H1 (cell line): ENCODE measurements at regions not wholly inside any gene's neighbourhood (a gene's known extent, or its start where the extent isn't known, plus 50 kb on each side); places are given as distances from the start of the nearest gene placed in this dataset.

Experiments used
- BACH1 ChIP-seq: IDR thresholded peaks from 2 replicates; pipeline ENCODE4 v1.6.1; 2012; ENCODE audit warnings: low read length, improper control_type of control experiment
- BCL11A ChIP-seq, 2 experiments: IDR thresholded peaks; one replicate each; pipeline ENCODE4 v1.6.1; 2011; ENCODE audit warnings: low read depth in 2 of 2, low read length in 2 of 2, mild to moderate bottlenecking in 2 of 2
- CEBPB ChIP-seq: IDR thresholded peaks from 2 replicates; pipeline ENCODE4 v1.6.1; 2012; ENCODE audit warnings: low read depth, low read length
- CREB1 ChIP-seq: IDR thresholded peaks from 2 replicates; pipeline ENCODE4 v1.6.1; 2012; ENCODE audit warnings: inconsistent platforms
- CTCF ChIP-seq, 3 experiments: IDR thresholded peaks; 1 replicate in 2 of 3; 2 replicates in 1 of 3; pipeline versions ENCODE4 v1.5.1 to v1.6.1; 2011; ENCODE audit warnings: low read length in 3 of 3, mild to moderate bottlenecking in 3 of 3, inconsistent platforms in 2 of 3, low read depth in 1 of 3, moderate library complexity in 1 of 3; ENCODE audit not compliant: insufficient read depth in 1 of 3; ENCODE audit errors: control extremely low read depth in 1 of 3
- EGR1 ChIP-seq: IDR thresholded peaks from 2 replicates; pipeline ENCODE4 v1.6.1; 2011; ENCODE audit warnings: low read depth, low read length, borderline replicate concordance
- EP300 ChIP-seq, 2 experiments: IDR thresholded peaks; 1 replicate in 1 of 2; 2 replicates in 1 of 2; pipeline ENCODE4 v1.6.1; 2011 to 2012; ENCODE audit warnings: low read depth in 2 of 2, low read length in 2 of 2, mild to moderate bottlenecking in 2 of 2, borderline replicate concordance in 1 of 2, inconsistent platforms in 1 of 2, moderate library complexity in 1 of 2
- EZH2 ChIP-seq: fragments of 200-600 bp; sonication (generic); IDR thresholded peaks from 2 replicates; pipeline ENCODE4 v1.7.1; 2012; ENCODE audit warnings: low read depth, mild to moderate bottlenecking, moderate library complexity, low read length, inconsistent platforms; ENCODE audit not compliant: severe bottlenecking
- MAFK ChIP-seq: IDR thresholded peaks from 2 replicates; pipeline ENCODE4 v1.6.1; 2012; ENCODE audit warnings: low read depth, mild to moderate bottlenecking, improper control_type of control experiment, low read length
- MAX ChIP-seq: IDR thresholded peaks from 2 replicates; pipeline ENCODE4 v1.6.1; 2012; ENCODE audit warnings: inconsistent platforms
- POLR2A ChIP-seq, 2 experiments: IDR thresholded peaks; 1 replicate in 1 of 2; 2 replicates in 1 of 2; pipeline ENCODE4 v1.6.1; 2011; ENCODE audit warnings: low read depth in 2 of 2, low read length in 2 of 2, mild to moderate bottlenecking in 2 of 2; ENCODE audit errors: control extremely low read depth in 1 of 2
- RFX5 ChIP-seq: IDR thresholded peaks from 2 replicates; pipeline ENCODE4 v1.6.1; 2011; ENCODE audit warnings: low read depth, low read length, improper control_type of control experiment, borderline replicate concordance
- YY1 ChIP-seq: IDR thresholded peaks from 2 replicates; pipeline ENCODE4 v1.6.1; 2011; ENCODE audit warnings: low read depth, mild to moderate bottlenecking, low read length

- TF ChIP-seq POLR2A (IDR thresholded peaks at IDR 0.05; ENCODE audit: control extremely low read depth in 1 of 2, low read depth in 2 of 2, low read length in 2 of 2) (no peak), EZH2 (no peak), EGR1 (no peak), YY1 (no peak), MAX (no peak), CEBPB (no peak), CTCF (IDR thresholded peaks at IDR 0.05; ENCODE audit: control extremely low read depth in 1 of 3, insufficient read depth in 1 of 3, low read depth in 1 of 3, low read length in 3 of 3) (no peak), MAFK (no peak), CREB1 (no peak), RFX5 (no peak), EP300 (IDR thresholded peaks at IDR 0.05; ENCODE audit: borderline replicate concordance in 1 of 2, low read depth in 2 of 2, low read length in 2 of 2) (no peak), BACH1 (no peak), BCL11A (IDR thresholded peaks at IDR 0.05; ENCODE audit: low read depth in 2 of 2, low read length in 2 of 2) (no peak)
Measured at GRCh38 chr5:5080790-5081189, 59.3 kb upstream of the ADAMTS16 start.
